HG03175 (cell line): ENCODE measurements at regions not wholly inside any gene's neighbourhood (a gene's known extent, or its start where the extent isn't known, plus 50 kb on each side); places are given as distances from the start of the nearest gene placed in this dataset.

Experiments
- ATAC-seq: cut with Tn5 transposase; IDR thresholded peaks from one replicate; pipeline ENCODE4 v1.9.1; 2021; ENCODE audit warnings: mild to moderate bottlenecking, moderate library complexity; ENCODE audit not compliant: unreplicated experiment

GRCh38 chr7:3193379-3194120, 107.5 kb upstream of the SDK1 start:
- no peak for ATAC-seq

DNA sequence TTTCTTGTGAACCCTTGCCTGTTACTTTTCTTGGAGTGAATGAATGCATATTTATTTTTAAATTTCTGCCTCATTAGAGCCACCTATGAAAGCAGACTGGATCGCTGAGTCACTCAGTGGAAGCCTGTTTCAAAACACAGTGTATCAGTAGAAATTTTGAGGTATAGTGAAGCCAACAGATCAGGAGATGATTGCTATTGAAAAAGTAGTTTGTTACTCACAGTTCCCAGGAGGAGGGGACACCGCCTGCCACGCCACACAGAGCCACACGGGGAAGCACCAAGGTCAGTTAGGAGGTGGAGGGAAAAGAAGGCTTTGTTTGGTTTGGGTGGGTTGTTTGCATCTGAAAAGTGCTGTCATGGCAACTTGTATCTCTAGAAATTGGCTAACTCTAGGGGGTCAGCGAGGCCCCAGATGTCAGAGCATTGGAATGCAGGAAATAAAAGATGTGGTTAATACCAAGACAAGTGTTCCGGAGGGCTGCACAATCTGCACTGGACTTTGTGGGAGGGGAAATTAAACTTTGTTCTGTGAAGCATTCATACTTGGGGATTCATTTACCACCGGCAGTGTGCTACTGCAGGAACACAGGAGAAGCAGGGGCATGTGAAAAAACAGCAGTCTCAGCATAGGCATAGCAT, 106.4 kb upstream of the SDK1 start:
- no peak for ATAC-seq

DNA sequence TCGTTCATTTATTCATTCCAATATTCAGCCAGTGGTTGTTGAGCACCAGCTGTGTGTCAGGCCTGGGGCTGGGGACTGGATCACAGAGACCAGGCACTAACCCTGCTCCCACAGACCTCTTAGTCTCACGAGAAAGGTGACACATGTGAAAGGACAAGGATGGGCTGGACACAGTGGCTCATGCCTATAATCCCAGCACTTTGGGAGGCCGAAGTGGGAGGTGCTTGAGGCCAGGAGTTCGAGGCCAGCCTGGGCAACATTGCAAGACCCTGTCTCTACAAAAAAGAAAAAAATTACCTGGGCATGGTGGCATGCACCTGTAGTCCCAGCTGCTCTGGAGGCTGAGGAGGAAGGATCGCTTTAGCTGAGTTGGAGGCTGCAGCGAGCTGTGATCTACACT, 105.9 kb upstream of the SDK1 start:
- no peak for ATAC-seq

GRCh38 chr7:3196629-3197400, 104.2 kb upstream of the SDK1 start:
- ATAC-seq, result no peak

DNA sequence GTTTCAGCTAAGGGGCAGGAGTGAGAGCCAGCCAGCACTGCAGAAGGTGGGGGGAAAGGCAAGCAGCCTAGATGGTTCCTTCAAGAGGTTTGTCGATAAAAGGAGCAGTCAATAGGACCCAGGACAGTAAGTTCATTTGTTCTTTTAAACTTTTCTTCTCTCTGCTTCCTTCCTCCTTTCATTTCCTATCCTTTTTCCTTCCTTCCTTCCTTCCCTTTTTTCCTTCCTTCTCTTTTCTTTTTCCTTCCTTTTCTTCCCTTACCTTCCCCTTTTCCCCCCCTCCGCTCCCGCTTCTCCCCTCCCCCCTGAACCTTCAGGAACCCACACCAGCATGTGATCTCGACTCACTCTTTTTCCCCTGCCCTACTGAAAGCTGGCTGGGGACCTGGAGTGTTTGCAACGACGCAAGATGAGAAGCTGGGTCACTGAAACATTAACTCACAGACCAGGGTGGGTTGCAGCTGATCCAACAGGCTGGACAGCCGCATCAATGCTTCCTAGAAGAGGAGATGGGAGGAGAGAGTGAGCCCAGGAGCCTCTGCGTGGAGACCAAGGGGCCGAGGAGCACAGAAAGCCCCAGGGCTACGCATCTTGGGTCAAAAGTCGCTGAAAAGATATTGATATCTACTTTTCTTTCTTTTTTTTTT, 103.4 kb upstream of the SDK1 start:
- ATAC-seq, result no peak

- ATAC-seq, result no peak
These were observed 102.7 kb upstream of the SDK1 start for GRCh38 chr7:3198316-3198715.

GRCh38 chr7:3200504-3200903, 100.5 kb upstream of the SDK1 start:
- ATAC-seq, result no peak

DNA sequence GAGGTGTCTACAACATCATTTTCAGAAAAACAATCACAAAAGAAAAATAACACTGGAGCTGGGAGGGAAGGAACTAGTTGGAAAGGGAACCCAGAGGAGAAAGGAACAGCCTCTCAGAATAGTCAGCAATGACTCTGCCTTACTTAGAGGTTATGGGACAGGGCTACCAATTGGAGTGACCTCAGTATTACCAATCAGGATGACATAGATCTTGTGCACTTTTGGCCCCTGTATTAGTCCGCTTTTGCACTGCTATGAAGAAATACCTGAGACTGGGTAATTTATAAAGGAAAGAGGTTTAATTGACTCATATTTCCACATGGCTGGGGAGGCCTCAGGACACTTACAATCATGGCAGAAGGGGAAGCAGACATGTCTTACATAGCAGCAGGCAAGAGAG, 99.7 kb upstream of the SDK1 start:
- no peak for ATAC-seq

DNA sequence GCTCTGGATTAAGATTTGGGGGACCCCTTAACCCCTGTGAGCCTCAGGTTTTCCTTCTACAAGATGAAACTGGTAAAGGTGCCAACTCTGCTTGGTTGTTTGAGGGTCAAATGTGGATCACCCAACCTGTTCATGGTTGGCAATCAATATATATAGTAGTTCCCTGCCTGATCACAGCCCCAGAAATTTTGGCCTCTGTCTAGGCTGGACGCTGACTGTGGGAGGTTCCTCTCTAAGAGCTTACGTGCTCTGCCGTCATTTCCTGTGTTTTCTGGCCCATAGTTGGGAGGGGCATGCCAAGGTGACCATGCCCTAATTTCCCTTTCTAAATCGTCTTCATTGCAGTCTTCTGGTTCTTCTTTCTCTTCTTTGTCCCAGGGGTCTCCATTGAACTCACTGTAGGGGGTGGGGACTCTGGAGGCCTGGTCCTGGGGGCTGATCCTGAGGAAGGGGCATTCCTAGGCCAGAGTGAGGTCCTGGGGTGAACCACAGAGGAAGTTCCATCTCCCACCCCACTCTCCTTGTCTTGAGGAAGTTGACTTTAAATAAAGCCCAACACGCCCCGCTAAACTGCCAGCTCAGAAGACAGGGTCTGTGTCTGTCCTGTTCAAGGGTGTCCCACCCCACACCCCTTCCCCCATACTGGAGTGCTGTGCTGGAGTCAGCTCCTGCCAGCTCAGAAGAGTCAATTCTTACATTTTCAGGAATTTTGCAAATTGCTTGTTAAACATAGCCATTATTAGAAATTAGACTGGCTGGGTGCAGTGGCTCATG, 98.9 kb upstream of the SDK1 start:
- ATAC-seq, result no peak

GRCh38 chr7:3204526-3204925, 96.5 kb upstream of the SDK1 start:
- no peak for ATAC-seq

GRCh38 chr7:3206101-3206500, 95.0 kb upstream of the SDK1 start:
- no peak for ATAC-seq

DNA sequence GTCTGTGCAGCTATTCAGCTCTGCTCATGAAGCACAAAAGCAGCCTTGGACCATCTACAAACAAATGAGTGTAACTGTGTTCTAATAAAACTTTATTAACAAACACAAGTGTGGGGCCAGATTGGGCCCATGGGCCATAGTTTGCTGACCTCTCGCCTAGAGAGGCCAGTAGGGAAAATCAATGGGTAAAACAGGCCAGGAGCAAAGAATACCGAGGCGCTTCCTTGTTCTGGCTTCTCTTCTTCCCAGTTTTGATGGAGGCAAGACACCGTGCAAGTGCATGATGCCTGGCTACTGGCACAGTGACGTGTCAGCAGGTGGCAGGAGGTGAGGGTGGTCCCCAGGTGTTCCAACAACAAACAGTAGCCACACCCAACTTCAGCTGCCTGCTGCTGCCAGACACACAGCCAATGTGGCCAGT, 94.3 kb upstream of the SDK1 start:
- no peak for ATAC-seq

DNA sequence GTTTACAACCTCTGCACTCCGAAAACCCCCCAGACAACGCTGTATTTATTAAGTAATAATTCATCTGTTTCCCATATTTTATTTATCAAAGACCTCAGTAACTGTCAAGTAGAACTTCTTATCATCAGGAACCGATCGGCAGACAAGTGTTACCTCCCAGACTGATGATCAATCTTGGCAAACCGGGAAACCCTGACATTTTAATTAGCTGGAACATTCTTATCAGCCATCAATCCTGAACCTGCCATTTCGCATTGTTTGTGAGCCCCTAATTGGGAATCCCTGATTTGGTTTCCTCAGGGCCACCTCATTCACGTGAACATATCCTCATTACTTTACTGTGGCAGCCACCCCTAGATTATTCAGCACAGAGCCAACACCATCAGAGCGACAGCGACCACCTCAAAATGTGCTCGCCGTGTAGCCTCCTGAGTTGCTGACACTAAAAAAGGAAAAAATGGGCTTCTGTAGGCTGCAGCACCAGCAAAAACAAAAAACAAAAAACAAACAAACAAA, 93.6 kb upstream of the SDK1 start:
- no peak for ATAC-seq

GRCh38 chr7:3210531-3210930, 90.5 kb upstream of the SDK1 start:
- no peak for ATAC-seq

DNA sequence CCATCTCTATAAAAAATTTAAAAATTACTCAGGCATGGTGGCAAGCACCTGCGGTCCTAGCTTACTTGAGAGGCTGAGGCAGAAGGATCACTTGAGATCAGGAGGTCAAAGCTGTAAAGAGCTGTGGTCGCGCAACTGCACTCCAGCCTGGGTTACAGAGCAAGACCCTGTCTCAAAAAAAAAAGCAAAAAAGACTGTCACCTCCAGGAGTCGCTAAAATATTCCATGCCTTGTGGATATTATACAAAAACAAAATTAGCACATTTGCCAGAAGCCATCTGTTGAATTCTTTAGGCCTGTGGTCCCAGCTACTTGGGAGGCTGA, 87.0 kb upstream of the SDK1 start:
- no peak for ATAC-seq

- ATAC-seq, result no peak
These were observed 85.1 kb upstream of the SDK1 start for GRCh38 chr7:3215624-3216585.

GRCh38 chr7:3217166-3217565, 83.9 kb upstream of the SDK1 start:
- no peak for ATAC-seq

- ATAC-seq, result no peak
These were observed 82.4 kb upstream of the SDK1 start for GRCh38 chr7:3218411-3219225.
